Right lobe of liver (tissue), 6 donors: ENCODE measurements at regions not wholly inside any gene's neighbourhood (a gene's known extent, or its start where the extent isn't known, plus 50 kb on each side); places are given as distances from the start of the nearest gene placed in this dataset.
A peak's percentile ranks its signal among the peaks of the same experiment; 100 is the strongest.

ENCODE experiments used
- ATAC-seq, 4 donors: fragments of 200-7000 bp; cut with Tn5 transposase; one replicate each; pipeline ENCODE4 v1.9.1; 2020; ENCODE audit warnings: mild to moderate bottlenecking in 4 of 4, moderate library complexity in 4 of 4
- DNase-seq, 3 donors: peaks; one replicate each; pipeline ENCODE4 v3.0.0-alpha.2; 2020
- H3K27ac ChIP-seq, 3 donors: fragments of 200-600 bp; one replicate each; pipeline ENCODE4 v1.8.0; 2022
- H3K27me3 ChIP-seq, 2 donors: fragments of 200-600 bp; one replicate each; pipeline ENCODE4 v1.8.0; 2022
- H3K36me3 ChIP-seq, 4 donors: fragments of 200-600 bp; sonication (generic) in 1 of 4; one replicate each; pipeline versions ENCODE4 v1.5.1 to v1.8.0; 2017 to 2022; ENCODE audit warnings: control low read depth in 1 of 4
- H3K4me1 ChIP-seq, 4 donors: fragments of 200-600 bp; sonication (generic) in 1 of 4; one replicate each; pipeline versions ENCODE4 v1.5.1 to v1.8.0; 2017 to 2022; ENCODE audit warnings: control low read depth in 1 of 4
- H3K4me3 ChIP-seq, 3 donors: fragments of 200-600 bp; one replicate each; pipeline ENCODE4 v1.8.0; 2022
- H3K9me3 ChIP-seq, 4 donors: fragments of 200-600 bp; sonication (generic) in 1 of 4; one replicate each; pipeline versions ENCODE4 v1.5.1 to v1.8.0; 2017 to 2022; ENCODE audit warnings: control low read depth in 1 of 4
- CTCF ChIP-seq, 4 donors: fragments of 200-600 bp in 3 of 4; fragments of 450-650 bp in 1 of 4; IDR thresholded peaks; one replicate each; pipeline versions ENCODE4 v1.5.1 to v1.8.0; 2016 to 2022; ENCODE audit warnings: antibody characterized with exemption in 4 of 4, mild to moderate bottlenecking in 2 of 4
- POLR2A ChIP-seq: fragments of 450-650 bp; IDR thresholded peaks from one replicate; pipeline ENCODE4 v1.6.1; 2017; ENCODE audit warnings: antibody characterized with exemption, mild to moderate bottlenecking
- WGBS: methylation state at CpG from one replicate; pipeline ENCODE4 v1.1.6; 2018; ENCODE audit warnings: low coverage, low lambda C conversion rate; ENCODE audit not compliant: insufficient coverage; ENCODE audit errors: missing lambda C conversion rate; 5-methylcytosine and 5-hydroxymethylcytosine counted together
- intact Hi-C, 2 donors: fragments of 100-400 bp; cut with DNase I; formaldehyde crosslinking; loops; one replicate each; pipeline versions ENCODE4 v1.11.2 to v1.14.1; 2022
- donor health status: DM: no; HTN: yes; CAD: no.
- donor health status: DM: no; HTN: no; CAD: no.
- donor health status: DM: no; HTN: no; CAD: no.
- donor health status: DM: no; HTN: yes; CAD: no.
- donor health status: DM: no; HTN: yes; CAD: no.

GRCh38 chrX:131792789-131793462 lies 230.2 kb upstream of the STK26 start:
- Histone ChIP-seq H3K27me3 (peaks cover 0 to 4% of the 10 kb centered on the region in 2 donors), H3K4me3 (peak overlapping the region; percentile 38 to 46 (median 40)), H3K4me1 (no peaks in the 10 kb centered on the region), H3K27ac (peak overlapping the region in 2 of 3 donors; percentile 51 to 58), H3K9me3 (no peaks in the 10 kb centered on the region), H3K36me3 (no peaks in the 10 kb centered on the region)
- ATAC-seq (peak in 3 of 4 donors; percentile 84 to 85 (median 84)), DNase-seq (peak in 2 of 3 donors; percentile 72 to 82)
- 31% methylated on average over 13 of the region's 15 CpGs for WGBS
- TF ChIP-seq POLR2A (no peak), CTCF (IDR thresholded peaks at IDR 0.05) (peak; percentile 38 to 63 (median 46))
- intact Hi-C loops = no loop called here

- ATAC-seq (peak in 2 of 4 donors; percentile 38 to 56), DNase-seq (peak in 2 of 3 donors; percentile 33 to 75)
- Histone ChIP-seq H3K36me3 (no peaks in the 10 kb centered on the region), H3K9me3 (no peaks in the 10 kb centered on the region), H3K4me1 (no peaks in the 10 kb centered on the region), H3K27me3 (no peaks in the 10 kb centered on the region), H3K27ac (no peak overlapping the region), H3K4me3 (peak overlapping the region in 2 of 3 donors; percentile 25 to 34)
- no peak for TF ChIP-seq POLR2A
- TF ChIP-seq CTCF (IDR thresholded peaks at IDR 0.05) = no peak
- WGBS = 35% methylated on average over 10 of the region's 44 CpGs
- intact Hi-C loops = no loop called here
These were observed 227.5 kb upstream of the STK26 start for GRCh38 chrX:131795442-131796229.

- Histone ChIP-seq H3K4me3 (no peak overlapping the region), H3K9me3 (no peaks in the 10 kb centered on the region), H3K27ac (no peak overlapping the region), H3K27me3 (no peaks in the 10 kb centered on the region), H3K4me1 (no peaks in the 10 kb centered on the region), H3K36me3 (no peaks in the 10 kb centered on the region)
- 50% methylated on average over 1 of the region's 1 CpG for WGBS
- no peak for DNase-seq
- no peak for ATAC-seq
- intact Hi-C loops = no loop called here
- TF ChIP-seq CTCF (IDR thresholded peaks at IDR 0.05) = no peak
- TF ChIP-seq POLR2A = no peak
These were observed 222.0 kb upstream of the STK26 start for GRCh38 chrX:131801066-131801465.

- WGBS = 32% methylated on average over 2 of the region's 2 CpGs
These were observed 221.2 kb upstream of the STK26 start for GRCh38 chrX:131801911-131802310.

More at GRCh38 chrX:131801911-131802310, 221.2 kb upstream of the STK26 start:
- H3K27me3 ChIP-seq = no peaks in the 10 kb centered on the region
- TF ChIP-seq POLR2A = no peak
- no peak for TF ChIP-seq CTCF (IDR thresholded peaks at IDR 0.05)
- ATAC-seq = no peak
- DNase-seq = no peak
- H3K36me3 ChIP-seq = no peaks in the 10 kb centered on the region
- H3K27ac ChIP-seq = no peak overlapping the region
- no peak overlapping the region for H3K4me3 ChIP-seq
- H3K9me3 ChIP-seq = no peaks in the 10 kb centered on the region
- intact Hi-C loops = no loop called here
- no peaks in the 10 kb centered on the region for H3K4me1 ChIP-seq
